K562 (cell line): ENCODE measurements at regions not wholly inside any gene's neighbourhood (a gene's known extent, or its start where the extent isn't known, plus 50 kb on each side); places are given as distances from the start of the nearest gene placed in this dataset.

Source experiments
- ATAC-seq: fragments of 200-7000 bp; cut with Tn5 transposase; 3 replicates; pipeline ENCODE4 v1.9.1; 2020; ENCODE audit warnings: moderate library complexity
- BruUV-seq: library from RNA; stranded (reverse); fragments of 400-500 nt; replicated peaks from 2 replicates; lab custom pipeline; 2021; lab: Mats Ljungman, UMichigan
- CTCF ChIA-PET: fragments of 300-600 bp; formaldehyde crosslinking; extraction: SDS; loops from one replicate; lab custom pipeline; 2021; ENCODE audit warnings: low intra/inter-chr PET ratio; lab: Yijun Ruan, JAX
- POLR2A ChIA-PET: fragments of 300-600, 350-650 bp; sonication (Branson Sonifier 250); formaldehyde crosslinking; extraction: SDS; loops from one replicate; lab custom pipeline; 2021; ENCODE audit warnings: antibody characterized with exemption, inconsistent platforms; lab: Yijun Ruan, JAX
- DNase-seq, 4 experiments: peaks; one replicate each; pipeline versions ENCODE4 v3.0.0 to v3.0.0-alpha.2; 2011 to 2018; ENCODE audit warnings: low spot score in 3 of 4, mixed read lengths in 3 of 4; ENCODE audit errors: extremely low read depth in 1 of 4
- FAIRE-seq: peaks from 2 replicates; lab custom pipeline; 2011; peaks lifted over from hg19 to GRCh38; lab: Jason Lieb, UNC
- H2AFZ ChIP-seq: 2 replicates; pipeline ENCODE4 v1.6.0; 2011; ENCODE audit warnings: low read depth, low read length, control low read depth, inconsistent platforms
- H3K27ac ChIP-seq: fragments of 200-600 bp; 3 replicates; pipeline ENCODE4 v1.8.0; 2011; ENCODE audit warnings: low read depth, mild to moderate bottlenecking, control low read depth, inconsistent platforms, low read length, moderate library complexity, mixed read lengths; ENCODE audit errors: extremely low read depth
- H3K27me3 ChIP-seq, 2 experiments: fragments of 300-600 bp in 1 of 2; 2 replicates in 1 of 2; 3 replicates in 1 of 2; pipeline versions ENCODE4 v1.6.0 to v1.8.0; 2011; ENCODE audit warnings: inconsistent platforms in 2 of 2, low read length in 2 of 2, mild to moderate bottlenecking in 1 of 2, mixed read lengths in 1 of 2, moderate library complexity in 1 of 2; ENCODE audit not compliant: control insufficient read depth in 2 of 2, insufficient read depth in 2 of 2
- H3K36me3 ChIP-seq: fragments of 300-600 bp; 3 replicates; pipeline ENCODE4 v1.8.0; 2011; ENCODE audit warnings: mild to moderate bottlenecking, low read length, inconsistent platforms; ENCODE audit not compliant: control insufficient read depth, insufficient read depth
- H3K4me1 ChIP-seq, 2 experiments: fragments of 200-600 bp in 1 of 2; replicated peaks in 1 of 2; 2 replicates in 1 of 2; 3 replicates in 1 of 2; pipeline versions ENCODE4 v1.5.1 to v1.8.0; 2011; ENCODE audit warnings: inconsistent platforms in 2 of 2, low read length in 2 of 2, mild to moderate bottlenecking in 1 of 2, mixed read lengths in 1 of 2, moderate library complexity in 1 of 2; ENCODE audit not compliant: control insufficient read depth in 2 of 2, insufficient read depth in 2 of 2
- H3K4me2 ChIP-seq: 2 replicates; pipeline ENCODE4 v1.6.1; 2011; ENCODE audit warnings: low read length, control low read depth, inconsistent platforms, mixed read lengths; ENCODE audit not compliant: insufficient read depth
- H3K4me3 ChIP-seq: fragments of 200-600 bp; sonication (generic), shearing (Covaris generic); 2 replicates; pipeline ENCODE4 v1.5.1; 2016; ENCODE audit warnings: control low read depth, inconsistent platforms
- H3K79me2 ChIP-seq: fragments of 200-600 bp; 3 replicates; pipeline ENCODE4 v1.8.0; 2011; ENCODE audit warnings: low read length, inconsistent platforms; ENCODE audit not compliant: control insufficient read depth, insufficient read depth
- H3K9ac ChIP-seq, 2 experiments: 2 replicates each; pipeline versions ENCODE4 v1.6.0 to v1.6.1; 2011; ENCODE audit warnings: low read depth in 2 of 2, low read length in 2 of 2, control low read depth in 1 of 2, inconsistent platforms in 1 of 2, mild to moderate bottlenecking in 1 of 2, mixed read lengths in 1 of 2; ENCODE audit not compliant: insufficient read depth in 1 of 2
- H3K9me1 ChIP-seq: one replicate; pipeline ENCODE4 v1.6.0; 2011; ENCODE audit warnings: inconsistent platforms, mild to moderate bottlenecking, low read length, moderate library complexity; ENCODE audit not compliant: control insufficient read depth, insufficient read depth
- H3K9me3 ChIP-seq: replicated peaks from 2 replicates; pipeline ENCODE4 v1.5.1; 2011; ENCODE audit warnings: low read depth, low read length, inconsistent platforms; ENCODE audit not compliant: control insufficient read depth, insufficient read depth
- H4K20me1 ChIP-seq: replicated peaks from 2 replicates; pipeline ENCODE4 v1.6.1; 2011; ENCODE audit warnings: low read length, inconsistent platforms, mixed read lengths; ENCODE audit not compliant: control insufficient read depth, insufficient read depth
- CCAR2 ChIP-seq: fragments of 200-400 bp; formaldehyde crosslinking; IDR thresholded peaks from 2 replicates; pipeline ENCODE4 v1.6.1; 2017; ENCODE audit warnings: mild to moderate bottlenecking, low read depth, low read length
- CREB1 ChIP-seq, 2 experiments: sonication (generic) in 1 of 2; formaldehyde crosslinking in 1 of 2; IDR thresholded peaks; 2 replicates each; pipeline versions ENCODE4 v1.6.1 to v1.8.0; 2012 to 2022; ENCODE audit warnings: inconsistent platforms in 1 of 2, mild to moderate bottlenecking in 1 of 2, missing genetic modification reagents in 1 of 2, moderate library complexity in 1 of 2
- ESRRB ChIP-seq: fragments of 250-450 bp; sonication (Bioruptor Pico); IDR thresholded peaks from 2 replicates; pipeline ENCODE4 v1.5.0; 2020; ENCODE audit warnings: mild to moderate bottlenecking, moderate library complexity, borderline replicate concordance
- FOSL1 ChIP-seq: fragments of 200-800 bp; sonication (Bioruptor generic); conservative IDR thresholded peaks from 2 replicates; pipeline ENCODE4 v1.6.1; 2016; ENCODE audit warnings: missing genetic modification characterization, missing compliant biosample characterization
- GABPB2 ChIP-seq: fragments of 250-450 bp; sonication (Bioruptor Pico); conservative IDR thresholded peaks from 2 replicates; pipeline ENCODE4 v1.5.1; 2021; ENCODE audit warnings: mild to moderate bottlenecking
- KAT8 ChIP-seq: fragments of 450-650 bp; IDR thresholded peaks from 2 replicates; pipeline ENCODE4 v1.6.1; 2016; ENCODE audit warnings: low read depth, mild to moderate bottlenecking
- MCM2 ChIP-seq: fragments of 450-650 bp; IDR thresholded peaks from 2 replicates; pipeline ENCODE4 v1.6.1; 2017; ENCODE audit warnings: low read depth, mild to moderate bottlenecking
- MYNN ChIP-seq, 2 experiments: sonication (generic); formaldehyde crosslinking in 1 of 2; IDR thresholded peaks; 2 replicates each; pipeline versions ENCODE4 v1.5.0 to v1.6.1; 2016 to 2020; ENCODE audit warnings: antibody characterized with exemption in 1 of 2, missing genetic modification reagents in 1 of 2
- PML ChIP-seq: IDR thresholded peaks from 2 replicates; pipeline ENCODE4 v1.6.1; 2012; ENCODE audit warnings: low read length, inconsistent platforms
- SAFB2 ChIP-seq: fragments of 200-400 bp; formaldehyde crosslinking; IDR thresholded peaks from 2 replicates; pipeline ENCODE4 v1.6.1; 2018; ENCODE audit warnings: borderline replicate concordance, low read length, low read depth, moderate library complexity; ENCODE audit not compliant: severe bottlenecking
- SETDB1 ChIP-seq: IDR thresholded peaks from one replicate; pipeline ENCODE4 v1.6.1; 2012; ENCODE audit warnings: low read length, control low read depth, inconsistent platforms
- SP1 ChIP-seq: sonication (generic); formaldehyde crosslinking; IDR thresholded peaks from 2 replicates; pipeline ENCODE4 v1.8.1; 2022; ENCODE audit warnings: mild to moderate bottlenecking, missing genetic modification reagents
- TCF7 ChIP-seq: sonication (generic); IDR thresholded peaks from 2 replicates; pipeline ENCODE4 v1.6.1; 2016; ENCODE audit warnings: antibody characterized with exemption, borderline replicate concordance
- TEAD2 ChIP-seq: fragments of 450-650 bp; IDR thresholded peaks from 2 replicates; pipeline ENCODE4 v1.6.1; 2016; ENCODE audit warnings: missing genetic modification characterization, control low read depth, missing compliant biosample characterization
- ZC3H8 ChIP-seq: fragments of 450-650 bp; IDR thresholded peaks from 2 replicates; pipeline ENCODE4 v1.6.1; 2017
- ZMIZ1 ChIP-seq, 2 experiments: fragments of 150-350 bp in 1 of 2; IDR thresholded peaks; 2 replicates each; pipeline ENCODE4 v1.6.1; 2012 to 2016; ENCODE audit warnings: low read depth in 2 of 2, low read length in 2 of 2, mild to moderate bottlenecking in 1 of 2, moderate library complexity in 1 of 2
- ZNF232 ChIP-seq: sonication (generic); formaldehyde crosslinking; IDR thresholded peaks from 2 replicates; pipeline ENCODE4 v1.8.0; 2022; ENCODE audit warnings: mild to moderate bottlenecking, missing genetic modification reagents
- ZNF24 ChIP-seq: fragments of 450-650 bp; IDR thresholded peaks from 2 replicates; pipeline ENCODE4 v1.6.1; 2016
- ZNF253 ChIP-seq: fragments of 250-450 bp; sonication (Bioruptor Pico); conservative IDR thresholded peaks from 2 replicates; pipeline ENCODE4 v1.6.1; 2021; ENCODE audit warnings: mild to moderate bottlenecking
- ZNF277 ChIP-seq: fragments of 250-450 bp; sonication (Bioruptor Pico); IDR thresholded peaks from 2 replicates; pipeline ENCODE4 v1.8.0; 2022; ENCODE audit warnings: inconsistent platforms, mild to moderate bottlenecking, moderate library complexity, borderline replicate concordance
- ZSCAN32 ChIP-seq: fragments of 450-650 bp; formaldehyde crosslinking; IDR thresholded peaks from 2 replicates; pipeline ENCODE4 v1.4.0; 2020; ENCODE audit warnings: mild to moderate bottlenecking, moderate library complexity
- WGBS: fragments of 100-300 bp; shearing (Covaris generic); methylation state at CpG from one replicate; pipeline ENCODE4 v1.1.6; 2016; ENCODE audit warnings: low coverage, mixed read lengths; ENCODE audit not compliant: insufficient coverage; ENCODE audit errors: missing lambda C conversion rate; 5-methylcytosine and 5-hydroxymethylcytosine counted together
- in situ Hi-C: fragments of 300-500 bp; cut with MboI; formaldehyde crosslinking; loops from 4 replicates; pipeline ENCODE4 v1.15.0; 2018; ENCODE audit warnings: inconsistent platforms, mixed read lengths
- intact Hi-C: fragments of 100-400 bp; cut with micrococcal nuclease; formaldehyde crosslinking; loops from 2 replicates; pipeline ENCODE4 v1.14.2; 2022

- no peak for TF ChIP-seq SETDB1
- no peak for TF ChIP-seq SAFB2
- TF ChIP-seq ZNF277 (CRISPR knock-in tag): no peak
- TF ChIP-seq ZNF24: no peak
- no peak for TF ChIP-seq ZMIZ1 (IDR thresholded peaks at IDR 0.05; ENCODE audit: low read depth in 2 of 2, low read length in 2 of 2)
These were observed 433.4 kb upstream of the NRXN1 start (continued) for GRCh38 chr2:51465326-51465725.

- no peak overlapping the region for H3K27ac ChIP-seq
- ATAC-seq: no peak
- intact Hi-C loops: no loop called here
- ChIA-PET POLR2A (no interaction called here), CTCF (no interaction called here)
- H3K9me3 ChIP-seq: no peaks in the 10 kb centered on the region
- no peaks in the 10 kb centered on the region for H3K79me2 ChIP-seq
- no peaks in the 10 kb centered on the region for H3K36me3 ChIP-seq
- in situ Hi-C loops: no loop called here
- H2AFZ ChIP-seq: no peak overlapping the region
- no peaks in the 10 kb centered on the region for H3K27me3 ChIP-seq
- no peak for DNase-seq
- no peak overlapping the region for H3K4me3 ChIP-seq
- H3K4me1 ChIP-seq: no peaks in the 10 kb centered on the region
- no peaks in the 10 kb centered on the region for H4K20me1 ChIP-seq
- H3K4me2 ChIP-seq: no peak overlapping the region
- WGBS: 0% methylated on average over 4 of the region's 4 CpGs
- no TSS peak for BruUV-seq
- H3K9me1 ChIP-seq: no peaks in the 10 kb centered on the region
- H3K9ac ChIP-seq: no peak overlapping the region
- FAIRE-seq: no peak
- TF ChIP-seq ZC3H8 (no peak), ZSCAN32 (CRISPR knock-in tag) (no peak), ESRRB (CRISPR knock-in tag) (no peak), SP1 (CRISPR knock-in tag) (no peak), FOSL1 (no peak), TCF7 (no peak), ZNF253 (CRISPR knock-in tag) (no peak), MYNN (IDR thresholded peaks at IDR 0.05) (no peak), MYNN (CRISPR knock-in tag; IDR thresholded peaks at IDR 0.05) (no peak), KAT8 (no peak), TEAD2 (no peak), CREB1 (IDR thresholded peaks at IDR 0.05) (no peak), CREB1 (CRISPR knock-in tag; IDR thresholded peaks at IDR 0.05) (no peak), MCM2 (no peak), ZNF232 (CRISPR knock-in tag) (no peak), CCAR2 (no peak), PML (no peak), GABPB2 (no peak)
These were observed 422.2 kb upstream of the NRXN1 start for GRCh38 chr2:51454177-51454576.
